LoVo (cell line): ENCODE measurements at regions not wholly inside any gene's neighbourhood (a gene's known extent, or its start where the extent isn't known, plus 50 kb on each side); places are given as distances from the start of the nearest gene placed in this dataset.
"Not testable (repeated sequence)": the region's sequence is repeated elsewhere in the genome, so short reads cannot be mapped to it uniquely, and the experiment has no call there.

ENCODE experiments used
- DNase-seq: peaks from one replicate; pipeline ENCODE4 v3.0.0-alpha.2; 2016; ENCODE audit warnings: low spot score

DNA sequence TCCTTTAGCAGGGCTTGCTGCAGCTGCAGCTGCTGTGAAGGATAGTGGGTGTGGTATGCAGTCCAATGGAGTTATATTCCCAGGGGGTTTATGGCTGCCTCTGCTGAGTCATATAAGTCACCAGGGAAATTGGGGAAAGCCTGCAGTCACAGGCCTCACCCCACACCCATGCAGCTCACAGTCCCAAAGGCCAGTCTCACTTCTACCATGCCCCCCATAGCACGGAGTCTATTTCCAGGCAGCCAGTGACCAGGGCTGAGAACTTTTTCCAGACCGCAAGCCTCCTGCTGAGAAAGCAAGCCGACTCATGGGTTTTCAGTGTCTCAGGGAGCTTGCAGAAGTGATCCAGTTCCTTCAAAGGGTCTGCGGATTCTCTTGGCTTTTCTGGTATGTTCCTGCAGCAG lies 322.4 kb upstream of the CLEC14A start:
- no peak for DNase-seq

- DNase-seq = no peak
These were observed 311.8 kb upstream of the CLEC14A start for GRCh38 chr14:38567703-38568102.

GRCh38 chr14:38561657-38562056 lies 305.8 kb upstream of the CLEC14A start:
- no peak for DNase-seq

DNA sequence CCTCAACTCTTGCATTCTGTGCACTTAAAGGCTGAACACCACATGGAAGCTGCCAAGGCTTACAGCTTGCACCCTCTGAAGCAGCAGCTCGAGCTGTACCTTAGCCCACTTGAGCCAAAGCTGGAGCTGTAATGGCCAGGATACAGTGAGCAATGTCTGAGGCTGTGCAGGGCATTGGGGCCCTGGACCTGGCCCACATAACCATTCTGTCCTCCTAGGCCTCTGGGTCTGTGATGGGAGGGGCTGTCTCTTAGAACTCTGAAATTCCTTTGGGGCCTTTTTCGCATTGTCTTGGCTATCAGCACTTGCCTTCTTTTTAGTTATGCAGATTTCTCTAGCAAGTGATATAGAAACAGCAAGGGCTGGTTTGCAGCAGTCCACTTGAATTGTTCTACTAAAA lies 303.8 kb upstream of the CLEC14A start:
- DNase-seq = no peak

- DNase-seq = not testable (repeated sequence)
These were observed 301.5 kb upstream of the CLEC14A start for GRCh38 chr14:38557391-38557790.

DNA sequence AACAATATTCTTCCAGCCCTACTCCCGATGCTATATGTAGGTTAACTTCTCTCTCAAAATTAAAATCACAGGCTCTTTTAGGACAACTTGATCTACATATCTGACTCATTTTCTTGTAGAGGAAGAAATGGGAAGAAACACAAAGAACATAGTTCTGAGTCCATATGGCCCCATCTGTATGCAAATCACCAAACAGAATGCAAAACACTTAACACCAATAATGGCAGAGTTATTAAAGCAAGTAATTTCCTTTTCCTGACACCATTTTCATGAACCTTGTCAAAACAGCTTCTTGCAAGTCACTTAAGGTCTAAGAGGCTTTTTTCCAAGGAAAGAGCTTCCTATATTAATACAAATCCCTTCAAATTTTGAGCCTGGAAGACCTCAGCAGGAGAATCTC lies 300.4 kb upstream of the CLEC14A start:
- no peak for DNase-seq

DNA sequence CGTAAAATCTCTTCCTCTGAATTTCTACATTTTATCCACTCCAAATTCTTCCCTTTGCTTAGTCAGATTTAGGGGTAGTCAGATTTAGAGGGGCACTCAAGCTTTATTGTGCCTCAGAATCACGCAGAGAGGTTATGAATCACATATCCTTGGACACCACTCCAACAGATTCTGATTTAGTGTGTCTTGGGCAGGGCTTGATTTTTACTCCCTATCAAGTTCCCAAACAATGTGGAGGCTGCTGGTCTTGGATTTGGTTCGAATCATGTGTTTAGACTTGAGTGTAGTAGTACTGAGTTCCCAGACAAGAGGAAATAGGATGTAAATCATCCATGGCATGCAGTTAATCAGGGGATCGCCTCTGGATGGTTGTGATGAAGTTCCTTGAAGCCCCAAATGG lies 298.1 kb upstream of the CLEC14A start:
- DNase-seq = no peak

DNA sequence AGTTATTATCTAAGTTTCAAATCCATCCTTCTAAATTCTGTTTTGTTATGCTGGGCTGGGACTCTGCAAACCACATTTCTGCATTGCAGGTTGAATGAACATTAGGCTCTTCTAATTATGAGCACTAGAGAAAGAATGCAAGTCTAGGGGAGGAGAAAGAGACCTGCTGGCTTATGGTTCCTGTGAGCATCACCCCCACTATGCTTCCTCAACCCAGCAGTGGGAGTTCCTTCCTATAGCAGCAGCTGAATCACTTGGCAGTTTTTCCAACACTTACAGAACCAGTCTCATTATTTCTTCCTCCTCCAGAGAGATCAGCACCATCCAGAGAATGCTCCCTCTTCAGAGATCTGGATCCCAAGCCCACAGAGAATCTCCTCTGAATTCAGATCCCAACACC lies 297.7 kb upstream of the CLEC14A start:
- no peak for DNase-seq

GRCh38 chr14:38549564-38549963 lies 293.7 kb upstream of the CLEC14A start:
- DNase-seq = no peak

DNA sequence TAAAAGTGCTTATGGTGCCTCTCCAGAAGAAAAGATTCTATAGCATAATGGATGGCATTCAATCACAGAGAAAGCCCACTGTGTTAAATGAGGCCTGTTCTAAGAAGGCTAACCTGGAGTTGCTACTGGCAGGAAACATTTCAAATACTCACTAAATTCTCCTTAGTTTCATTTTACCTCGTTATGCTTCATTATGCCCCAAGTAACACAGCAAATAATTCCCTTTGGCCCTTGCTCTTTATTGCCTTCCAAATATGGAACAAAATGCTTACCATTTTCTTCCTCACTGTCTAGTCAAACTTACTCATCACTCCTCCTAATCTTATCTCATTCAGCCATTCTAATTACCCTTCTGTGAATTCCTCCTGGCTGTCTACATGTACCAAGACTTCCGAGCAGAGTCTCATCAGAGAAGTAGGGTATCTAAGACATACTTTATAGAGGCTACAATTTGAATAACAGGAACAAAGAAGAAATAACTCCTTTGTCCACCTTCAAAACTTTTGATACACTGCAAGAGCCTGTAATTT lies 292.1 kb upstream of the CLEC14A start:
- no peak for DNase-seq

- no peak for DNase-seq
These were observed 291.1 kb upstream of the CLEC14A start for GRCh38 chr14:38546932-38547551.

DNA sequence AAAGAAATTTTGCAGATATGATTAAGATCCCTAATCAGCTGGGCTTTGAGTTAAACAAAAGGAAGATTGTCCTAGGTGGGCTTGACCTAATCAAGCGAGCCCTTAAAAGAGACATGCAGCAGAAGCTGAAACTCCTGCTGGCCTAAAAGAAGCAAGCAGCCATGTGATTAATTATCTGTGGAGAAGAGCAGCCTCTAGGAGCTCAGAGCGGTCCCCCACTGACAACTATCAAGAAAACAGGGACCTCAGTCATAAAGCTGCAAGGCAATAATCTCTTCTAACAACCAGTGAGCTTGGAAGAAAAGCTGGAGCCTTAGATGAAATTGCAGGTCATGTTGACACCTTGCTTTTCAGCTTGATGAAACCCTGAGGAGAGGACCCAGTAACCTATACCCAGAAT lies 288.9 kb upstream of the CLEC14A start:
- no peak for DNase-seq

DNA sequence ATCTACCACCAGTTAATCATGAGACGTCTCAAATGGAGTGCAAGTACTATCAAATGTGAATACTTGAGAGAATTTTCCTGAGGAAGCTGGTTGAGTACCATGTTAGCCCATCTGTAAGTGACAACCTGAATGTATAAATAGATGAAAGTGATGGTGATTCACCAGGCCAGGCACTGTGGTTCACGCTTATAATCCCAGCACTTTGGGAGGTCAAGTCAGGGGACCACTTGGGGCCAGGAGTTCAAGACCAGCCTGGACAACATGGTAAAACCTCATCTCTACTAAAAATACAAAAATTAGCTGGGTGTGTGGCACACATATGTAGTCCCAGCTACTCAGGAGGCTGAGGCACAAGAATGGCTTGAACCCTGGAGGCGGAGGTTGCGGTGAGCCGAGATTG lies 288.0 kb upstream of the CLEC14A start:
- DNase-seq = not testable (repeated sequence)

- DNase-seq = not testable (repeated sequence)
These were observed 282.2 kb upstream of the CLEC14A start for GRCh38 chr14:38538053-38538452.

GRCh38 chr14:38536376-38537038 lies 280.6 kb upstream of the CLEC14A start:
- DNase-seq = no peak

- DNase-seq = no peak
These were observed 272.7 kb upstream of the CLEC14A start for GRCh38 chr14:38528582-38528981.

- DNase-seq = no peak
These were observed 271.6 kb upstream of the CLEC14A start for GRCh38 chr14:38527502-38527878.

GRCh38 chr14:38526826-38527501 lies 271.1 kb upstream of the CLEC14A start:
- DNase-seq = no peak

GRCh38 chr14:38524636-38525509 lies 269.0 kb upstream of the CLEC14A start:
- DNase-seq = no peak

DNA sequence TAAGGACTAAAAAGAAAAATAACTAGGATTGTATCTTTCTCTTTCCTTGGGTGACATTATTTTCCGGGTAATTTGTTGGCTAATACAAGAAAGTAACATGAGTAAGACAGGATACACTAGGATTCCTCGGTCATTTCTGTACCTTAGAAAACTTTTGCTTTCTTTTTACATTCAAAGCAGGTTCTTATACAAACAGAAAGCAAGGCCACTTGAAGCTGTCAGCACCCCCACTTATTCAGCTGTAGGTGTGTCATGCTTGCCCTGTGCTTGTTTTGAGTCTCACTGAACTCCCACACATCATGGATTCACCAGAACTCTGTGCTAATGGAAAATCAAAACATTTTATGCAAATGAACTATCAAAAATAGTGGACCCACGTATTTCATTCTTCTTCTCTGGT lies 266.8 kb upstream of the CLEC14A start:
- no peak for DNase-seq

GRCh38 chr14:38521591-38521990 lies 265.7 kb upstream of the CLEC14A start:
- DNase-seq = no peak

- no peak for DNase-seq
These were observed 261.5 kb upstream of the CLEC14A start for GRCh38 chr14:38517426-38517825.
